HFF-Myc (cell line): ENCODE measurements at regions not wholly inside any gene's neighbourhood (a gene's known extent, or its start where the extent isn't known, plus 50 kb on each side); places are given as distances from the start of the nearest gene placed in this dataset.

ENCODE experiments used
- DNase-seq: peaks from one replicate; pipeline ENCODE4 v3.0.0-alpha.2; 2011; ENCODE audit warnings: low read depth; ENCODE audit errors: extremely low read depth
- H3K4me3 ChIP-seq: replicated peaks from 2 replicates; pipeline ENCODE4 v1.5.1; 2011; ENCODE audit warnings: low read depth, mild to moderate bottlenecking, control low read depth, low read length
- CTCF ChIP-seq: IDR thresholded peaks from 2 replicates; pipeline ENCODE4 v1.5.1; 2012; ENCODE audit warnings: mild to moderate bottlenecking, low read depth, low read length, control low read depth; ENCODE audit errors: missing control alignments

- H3K4me3 ChIP-seq, result no peak overlapping the region
- no peak for TF ChIP-seq CTCF
- peak; percentile 35 for DNase-seq
Measured at GRCh38 chr18:39647627-39648534, 2082.3 kb upstream of the CELF4 start.

- no peak overlapping the region for H3K4me3 ChIP-seq
- no peak for TF ChIP-seq CTCF
- DNase-seq, result no peak
Measured at GRCh38 chr18:39638224-39638623, 2072.6 kb upstream of the CELF4 start.

GRCh38 chr18:39636931-39637330 lies 2071.3 kb upstream of the CELF4 start:
- no peak for DNase-seq
- TF ChIP-seq CTCF, result no peak
- no peak overlapping the region for H3K4me3 ChIP-seq

GRCh38 chr18:39635966-39636365 lies 2070.4 kb upstream of the CELF4 start:
- no peak for DNase-seq
- H3K4me3 ChIP-seq, result no peak overlapping the region
- TF ChIP-seq CTCF, result no peak

DNA sequence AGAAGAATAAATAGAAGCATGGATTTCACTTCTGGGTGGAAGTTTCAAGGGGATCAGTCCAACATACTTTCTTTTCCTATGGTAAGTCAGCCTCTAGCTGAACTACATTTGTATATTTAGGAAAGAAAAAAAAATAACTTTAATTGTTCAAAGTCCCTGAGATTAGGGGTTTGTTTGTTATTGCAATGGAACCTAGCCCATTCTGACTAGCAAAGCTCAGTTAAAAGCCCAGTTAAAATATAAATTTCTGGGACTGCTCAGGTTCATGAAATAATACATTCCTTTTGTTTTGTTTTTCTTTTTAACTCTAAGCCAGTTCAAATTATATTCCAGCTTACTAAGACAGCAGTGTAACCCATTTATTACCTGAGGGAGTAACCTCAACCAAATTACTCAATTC lies 2069.6 kb upstream of the CELF4 start:
- H3K4me3 ChIP-seq, result no peak overlapping the region
- no peak for DNase-seq
- no peak for TF ChIP-seq CTCF

- DNase-seq, result no peak
- H3K4me3 ChIP-seq, result no peak overlapping the region
- TF ChIP-seq CTCF, result no peak
Measured at GRCh38 chr18:39627936-39628335, 2062.3 kb upstream of the CELF4 start.
